GM13977 (cell line): ENCODE measurements at regions not wholly inside any gene's neighbourhood (a gene's known extent, or its start where the extent isn't known, plus 50 kb on each side); places are given as distances from the start of the nearest gene placed in this dataset.
"Not testable (repeated sequence)": the region's sequence is repeated elsewhere in the genome, so short reads cannot be mapped to it uniquely, and the experiment has no call there.

Source experiments
- DNase-seq: peaks from one replicate; pipeline ENCODE4 v3.0.0; 2012; ENCODE audit warnings: low spot score
- CTCF ChIP-seq: IDR thresholded peaks from 2 replicates; pipeline ENCODE4 v1.5.1; 2012; ENCODE audit warnings: mild to moderate bottlenecking, control low read depth; ENCODE audit not compliant: insufficient read depth; ENCODE audit errors: extremely low read depth, missing control alignments
- in situ Hi-C: fragments of 300-500 bp; cut with MboI; formaldehyde crosslinking; loops from one replicate; pipeline ENCODE4 v1.12.0; 2022; ENCODE audit warnings: low sequenced_read_pairs, low pct_unique_long_range_greater_than_20kb, mixed read lengths, inconsistent platforms; ENCODE audit not compliant: unreplicated experiment

GRCh38 chrX:40871385-40872082 lies 136.2 kb upstream of the MED14 start:
- in situ Hi-C loops: loop anchor here (10.0 kb wide), 1 partner anchor 243 kb away; no protein-coding TSS in a partner anchor
- no peak for TF ChIP-seq CTCF
- DNase-seq: peak; percentile 53

- in situ Hi-C loops: loop anchor here (10.0 kb wide), 1 partner anchor 242 kb away; no protein-coding TSS in a partner anchor
- no peak for TF ChIP-seq CTCF
- DNase-seq: no peak
Observed at GRCh38 chrX:40872351-40872750, 137.0 kb upstream of the MED14 start.

- in situ Hi-C loops: loop anchor here (10.0 kb wide), 1 partner anchor 239 kb away; no protein-coding TSS in a partner anchor
- DNase-seq: no peak
- no peak for TF ChIP-seq CTCF
Observed at GRCh38 chrX:40875476-40875875, 140.1 kb upstream of the MED14 start.

- in situ Hi-C loops: loop anchor here (10.0 kb wide), 1 partner anchor 237 kb away; no protein-coding TSS in a partner anchor
- TF ChIP-seq CTCF: peak; percentile 50
- DNase-seq: no peak
Observed at GRCh38 chrX:40877887-40878286, 142.5 kb upstream of the MED14 start.

GRCh38 chrX:40878766-40879165 lies 143.4 kb upstream of the MED14 start:
- TF ChIP-seq CTCF: no peak
- in situ Hi-C loops: loop anchor here (10.0 kb wide), 1 partner anchor 236 kb away; no protein-coding TSS in a partner anchor
- DNase-seq: no peak

- not testable (repeated sequence) for DNase-seq
- in situ Hi-C loops: loop anchor here (10.0 kb wide), 1 partner anchor 236 kb away; no protein-coding TSS in a partner anchor
Observed at GRCh38 chrX:40879172-40879571, 143.8 kb upstream of the MED14 start.

GRCh38 chrX:40880712-40881111 lies 145.4 kb upstream of the MED14 start:
- DNase-seq: no peak
- in situ Hi-C loops: no loop called here
- no peak for TF ChIP-seq CTCF
